ENCODE measurements at regions not wholly inside any gene's neighbourhood (a gene's known extent, or its start where the extent isn't known, plus 50 kb on each side); places are given as distances from the start of the nearest gene placed in this dataset.

- intact Hi-C loops (cut with DNase I, micrococcal nuclease) = no loop called here
- H3K9me3 ChIP-seq (ENCODE audit: control insufficient read depth in 1 of 2, insufficient read depth in 1 of 2, low read length in 2 of 2) = peaks cover 0 to 11% of the 10 kb centered on the region in 2 experiments
- Mint-ChIP-seq H3K36me3 (ENCODE audit: low read depth) (no peaks in the 10 kb centered on the region), H3K27me3 (peaks cover 13% of the 10 kb centered on the region), H3K4me3 (no peak overlapping the region), H3K4me1 (ENCODE audit: low read depth) (no peaks in the 10 kb centered on the region), H3K27ac (no peak overlapping the region), H3K9me3 (no peaks in the 10 kb centered on the region)
- no peaks in the 10 kb centered on the region for H3K4me1 ChIP-seq (ENCODE audit: insufficient read depth, low read length)
- no peak for ATAC-seq (ENCODE audit: poor library complexity)
- ChIA-PET CTCF (no interaction called here), POLR2A (no interaction called here)
- H3K27me3 ChIP-seq (ENCODE audit: control insufficient read depth in 1 of 2, insufficient read depth in 2 of 2, low read length in 2 of 2) = peaks cover 0 to 4% of the 10 kb centered on the region in 2 experiments
- H3K36me3 ChIP-seq (ENCODE audit: insufficient read depth, low read length) = no peaks in the 10 kb centered on the region
- TF ChIP-seq CTCF (IDR thresholded peaks at IDR 0.05) = no peak
- no peak overlapping the region for H3K27ac ChIP-seq (ENCODE audit: low read depth in 1 of 2, low read length in 2 of 2)
- no peak for DNase-seq
- no peak overlapping the region for H3K4me3 ChIP-seq (ENCODE audit: low read length)
Observed at GRCh38 chr5:155631116-155631515, 617.6 kb downstream of the KIF4B start.

- Mint-ChIP-seq H3K27ac (no peak overlapping the region), H3K36me3 (ENCODE audit: low read depth) (no peaks in the 10 kb centered on the region), H3K9me3 (no peaks in the 10 kb centered on the region), H3K4me3 (no peak overlapping the region), H3K4me1 (ENCODE audit: low read depth) (no peaks in the 10 kb centered on the region), H3K27me3 (peaks cover 3% of the 10 kb centered on the region)
- ChIA-PET POLR2A (no interaction called here), CTCF (no interaction called here)
- Histone ChIP-seq H3K27me3 (ENCODE audit: control insufficient read depth in 1 of 2, insufficient read depth in 2 of 2, low read length in 2 of 2) (peaks cover 0 to 4% of the 10 kb centered on the region in 2 experiments), H3K9me3 (ENCODE audit: control insufficient read depth in 1 of 2, insufficient read depth in 1 of 2, low read length in 2 of 2) (peaks cover 0 to 11% of the 10 kb centered on the region in 2 experiments), H3K36me3 (ENCODE audit: insufficient read depth, low read length) (no peaks in the 10 kb centered on the region), H3K4me1 (ENCODE audit: insufficient read depth, low read length) (no peaks in the 10 kb centered on the region), H3K4me3 (ENCODE audit: low read length) (no peak overlapping the region), H3K27ac (ENCODE audit: low read depth in 1 of 2, low read length in 2 of 2) (no peak overlapping the region)
- no peak for ATAC-seq (ENCODE audit: poor library complexity)
- intact Hi-C loops (cut with DNase I, micrococcal nuclease) = no loop called here
- no peak for DNase-seq
- TF ChIP-seq CTCF (IDR thresholded peaks at IDR 0.05) = no peak
Observed at GRCh38 chr5:155633338-155633957, 619.9 kb downstream of the KIF4B start.

- no peak overlapping the region for H3K4me3 ChIP-seq (ENCODE audit: low read length)
- H3K9me3 ChIP-seq (ENCODE audit: control insufficient read depth in 1 of 2, insufficient read depth in 1 of 2, low read length in 2 of 2) = no peaks in the 10 kb centered on the region
- POLR2A ChIA-PET = no interaction called here
- H3K27me3 ChIP-seq (ENCODE audit: control insufficient read depth in 1 of 2, insufficient read depth in 2 of 2, low read length in 2 of 2) = no peaks in the 10 kb centered on the region
- DNase-seq (no peak), ATAC-seq (ENCODE audit: poor library complexity) (no peak)
- H3K27ac Mint-ChIP-seq = no peak overlapping the region
- H3K9me3 Mint-ChIP-seq = peaks cover 6% of the 10 kb centered on the region
- intact Hi-C loops (cut with DNase I, micrococcal nuclease) = no loop called here
- no peaks in the 10 kb centered on the region for H3K4me1 ChIP-seq (ENCODE audit: insufficient read depth, low read length)
- H3K27me3 Mint-ChIP-seq = no peaks in the 10 kb centered on the region
- no peak overlapping the region for H3K4me3 Mint-ChIP-seq
- CTCF ChIA-PET = no interaction called here
- no peaks in the 10 kb centered on the region for H3K4me1 Mint-ChIP-seq (ENCODE audit: low read depth)
- no peak overlapping the region for H3K27ac ChIP-seq (ENCODE audit: low read depth in 1 of 2, low read length in 2 of 2)
- no peak for TF ChIP-seq CTCF (IDR thresholded peaks at IDR 0.05)
- H3K36me3 ChIP-seq (ENCODE audit: insufficient read depth, low read length) = no peaks in the 10 kb centered on the region
- no peaks in the 10 kb centered on the region for H3K36me3 Mint-ChIP-seq (ENCODE audit: low read depth)
Observed at GRCh38 chr5:155649666-155650065, 636.1 kb downstream of the KIF4B start.
